Tibial artery (tissue), 4 donors: ENCODE measurements at regions not wholly inside any gene's neighbourhood (a gene's known extent, or its start where the extent isn't known, plus 50 kb on each side); places are given as distances from the start of the nearest gene placed in this dataset.

Experiments
- DNase-seq, 2 donors: peaks; one replicate each; pipeline ENCODE4 v3.0.0-alpha.2; 2019
- H3K27ac ChIP-seq, 2 donors: fragments of 200-600 bp; sonication (generic) in 1 of 2; 1 replicate in 1 of 2; 2 replicates in 1 of 2; pipeline ENCODE4 v1.5.1; 2018 to 2019; ENCODE audit warnings: mild to moderate bottlenecking in 1 of 2
- H3K27me3 ChIP-seq, 2 donors: fragments of 200-600 bp; sonication (generic) in 1 of 2; one replicate each; pipeline versions ENCODE4 v1.5.1 to v1.6.0; 2016 to 2019
- H3K36me3 ChIP-seq, 3 donors: fragments of 200-600 bp; sonication (generic) in 2 of 3; one replicate each; pipeline ENCODE4 v1.5.1; 2016 to 2019; ENCODE audit warnings: mild to moderate bottlenecking in 2 of 3
- H3K4me1 ChIP-seq, 4 donors: fragments of 200-600 bp; sonication (generic) in 2 of 4; 1 replicate in 3 of 4; 2 replicates in 1 of 4; pipeline ENCODE4 v1.5.1; 2016 to 2019
- H3K4me3 ChIP-seq, 2 donors: fragments of 200-600 bp; sonication (generic) in 1 of 2; 1 replicate in 1 of 2; 2 replicates in 1 of 2; pipeline ENCODE4 v1.5.1; 2018 to 2019; ENCODE audit warnings: mild to moderate bottlenecking in 2 of 2
- H3K9me3 ChIP-seq, 3 donors: fragments of 200-600 bp; sonication (generic) in 1 of 3; one replicate each; pipeline ENCODE4 v1.5.1; 2016 to 2019
- intact Hi-C: fragments of 100-400 bp; cut with DNase I; formaldehyde crosslinking; loops from one replicate; pipeline ENCODE4 v1.15.0; 2023; ENCODE audit warnings: low total_unique reads
- TF ChIP-seq, protein P1 (sequence below), 2 experiments: fragments of 200-600 bp in 1 of 2; fragments of 450-650 bp in 1 of 2; IDR thresholded peaks; one replicate each; pipeline ENCODE4 v1.5.1; 2017 to 2019; ENCODE audit warnings: antibody characterized with exemption in 2 of 2, mild to moderate bottlenecking in 1 of 2, moderate library complexity in 1 of 2

DNA sequence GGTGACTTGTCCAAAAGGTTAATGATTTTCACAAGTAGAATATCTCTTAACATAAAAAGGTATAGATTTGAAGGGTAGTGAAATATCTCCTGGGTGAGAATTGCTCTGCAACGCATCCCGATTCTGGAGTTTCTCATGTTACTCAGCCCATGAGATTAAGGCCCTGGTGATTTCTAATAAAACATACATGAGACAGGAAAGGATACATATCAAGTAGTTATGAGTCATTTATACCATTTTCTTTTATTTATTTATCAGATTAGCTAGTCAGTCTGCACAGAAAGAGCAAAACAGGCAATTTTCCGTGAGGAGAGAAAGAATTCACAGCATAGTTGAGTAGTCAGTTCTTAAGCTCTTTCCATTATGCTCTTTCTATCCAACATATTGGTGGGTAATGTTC is 535.6 kb upstream of the ATP2B1 start:
- Histone ChIP-seq H3K27me3 (no peaks in the 10 kb centered on the region), H3K9me3 (no peaks in the 10 kb centered on the region), H3K36me3 (no peaks in the 10 kb centered on the region), H3K27ac (no peak overlapping the region), H3K4me3 (no peak overlapping the region), H3K4me1 (peaks cover 0 to 12% (median 7%) of the 10 kb centered on the region in 4 donors)
- intact Hi-C loops: no loop called here
- no peak for DNase-seq
- TF ChIP-seq, protein P1, sequence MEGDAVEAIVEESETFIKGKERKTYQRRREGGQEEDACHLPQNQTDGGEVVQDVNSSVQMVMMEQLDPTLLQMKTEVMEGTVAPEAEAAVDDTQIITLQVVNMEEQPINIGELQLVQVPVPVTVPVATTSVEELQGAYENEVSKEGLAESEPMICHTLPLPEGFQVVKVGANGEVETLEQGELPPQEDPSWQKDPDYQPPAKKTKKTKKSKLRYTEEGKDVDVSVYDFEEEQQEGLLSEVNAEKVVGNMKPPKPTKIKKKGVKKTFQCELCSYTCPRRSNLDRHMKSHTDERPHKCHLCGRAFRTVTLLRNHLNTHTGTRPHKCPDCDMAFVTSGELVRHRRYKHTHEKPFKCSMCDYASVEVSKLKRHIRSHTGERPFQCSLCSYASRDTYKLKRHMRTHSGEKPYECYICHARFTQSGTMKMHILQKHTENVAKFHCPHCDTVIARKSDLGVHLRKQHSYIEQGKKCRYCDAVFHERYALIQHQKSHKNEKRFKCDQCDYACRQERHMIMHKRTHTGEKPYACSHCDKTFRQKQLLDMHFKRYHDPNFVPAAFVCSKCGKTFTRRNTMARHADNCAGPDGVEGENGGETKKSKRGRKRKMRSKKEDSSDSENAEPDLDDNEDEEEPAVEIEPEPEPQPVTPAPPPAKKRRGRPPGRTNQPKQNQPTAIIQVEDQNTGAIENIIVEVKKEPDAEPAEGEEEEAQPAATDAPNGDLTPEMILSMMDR (IDR thresholded peaks at IDR 0.05): no peak

- intact Hi-C loops: no loop called here
- H3K36me3 ChIP-seq: no peaks in the 10 kb centered on the region
- no peaks in the 10 kb centered on the region for H3K9me3 ChIP-seq
- no peak for DNase-seq
- TF ChIP-seq, protein P1 (IDR thresholded peaks at IDR 0.05): no peak
- H3K4me3 ChIP-seq: no peak overlapping the region
- H3K27ac ChIP-seq: no peak overlapping the region
- peaks cover 0 to 12% (median 7%) of the 10 kb centered on the region in 4 donors for H3K4me1 ChIP-seq
- no peaks in the 10 kb centered on the region for H3K27me3 ChIP-seq
Observed at GRCh38 chr12:90243211-90243610, 534.6 kb upstream of the ATP2B1 start.

DNA sequence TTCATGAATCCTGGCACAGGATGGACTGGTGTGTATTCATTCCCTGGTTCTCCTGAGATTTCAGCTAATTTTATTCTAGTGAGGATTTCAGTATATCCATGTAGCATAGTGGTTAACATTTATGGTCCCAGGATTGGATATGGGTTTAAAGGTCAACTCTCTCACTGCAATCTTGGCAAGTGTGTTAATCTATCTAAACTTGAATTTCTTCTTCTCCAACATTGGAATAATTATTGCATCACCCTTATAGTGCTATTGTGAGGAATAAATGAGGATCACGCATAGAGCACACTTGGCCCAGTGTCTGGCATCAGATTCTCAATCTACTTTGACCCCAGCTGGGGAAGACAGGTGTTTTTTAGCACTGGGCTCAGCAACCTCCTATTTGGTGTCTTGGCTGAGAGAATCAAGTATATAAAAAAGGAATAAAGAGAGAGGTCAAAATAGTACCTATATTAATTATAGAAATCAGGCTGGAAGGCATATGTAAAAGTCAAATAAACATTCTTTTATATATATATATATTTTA is 531.2 kb upstream of the ATP2B1 start:
- DNase-seq: no peak
- Histone ChIP-seq H3K4me1 (peaks cover 0 to 4% (median 0%) of the 10 kb centered on the region in 4 donors), H3K36me3 (no peaks in the 10 kb centered on the region), H3K27ac (no peak overlapping the region), H3K4me3 (no peak overlapping the region), H3K9me3 (no peaks in the 10 kb centered on the region), H3K27me3 (no peaks in the 10 kb centered on the region)
- intact Hi-C loops: no loop called here
- TF ChIP-seq, protein P1 (IDR thresholded peaks at IDR 0.05): no peak

- Histone ChIP-seq H3K27me3 (no peaks in the 10 kb centered on the region), H3K4me1 (no peaks in the 10 kb centered on the region), H3K9me3 (no peaks in the 10 kb centered on the region), H3K36me3 (no peaks in the 10 kb centered on the region), H3K4me3 (no peak overlapping the region), H3K27ac (no peak overlapping the region)
- no peak for DNase-seq
- intact Hi-C loops: no loop called here
- TF ChIP-seq, protein P1 (IDR thresholded peaks at IDR 0.05): no peak
Observed at GRCh38 chr12:90238663-90239271, 530.1 kb upstream of the ATP2B1 start.

GRCh38 chr12:90237841-90238240 is 529.2 kb upstream of the ATP2B1 start:
- intact Hi-C loops: no loop called here
- TF ChIP-seq, protein P1 (IDR thresholded peaks at IDR 0.05): no peak
- DNase-seq: no peak

More at GRCh38 chr12:90237841-90238240, 529.2 kb upstream of the ATP2B1 start:
- Histone ChIP-seq H3K9me3 (no peaks in the 10 kb centered on the region), H3K4me3 (no peak overlapping the region), H3K27ac (no peak overlapping the region), H3K27me3 (no peaks in the 10 kb centered on the region), H3K4me1 (no peaks in the 10 kb centered on the region), H3K36me3 (no peaks in the 10 kb centered on the region)
